ENCODE measurements at regions not wholly inside any gene's neighbourhood (a gene's known extent, or its start where the extent isn't known, plus 50 kb on each side); places are given as distances from the start of the nearest gene placed in this dataset.

DNA sequence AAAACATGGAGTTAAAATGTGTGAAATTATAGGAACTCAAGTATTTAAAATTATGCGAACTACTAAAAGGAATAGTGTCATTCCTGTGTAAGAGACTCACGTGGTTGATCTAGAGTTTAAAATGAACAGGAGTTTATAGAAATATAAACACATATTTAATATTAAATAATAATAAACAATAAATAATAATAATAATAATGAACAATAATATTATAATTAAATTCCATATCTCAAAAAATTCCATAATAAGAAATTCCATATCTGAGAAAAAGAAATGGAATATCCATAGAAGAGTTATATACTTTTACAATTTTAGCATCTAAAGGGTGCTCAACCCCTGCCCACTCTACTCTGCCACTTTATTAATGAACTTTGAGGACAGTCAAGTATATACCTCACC, 429.6 kb downstream of the TNS3 start:
- Histone ChIP-seq H3K4me3 (ENCODE audit: low read depth, low read length) (no peak overlapping the region), H3K9me3 (ENCODE audit: control insufficient read depth in 2 of 2, low read length in 2 of 2) (no peaks in the 10 kb centered on the region), H3K4me1 (ENCODE audit: control insufficient read depth, insufficient read depth, low read length, poor library complexity, severe bottlenecking) (no peaks in the 10 kb centered on the region), H3K36me3 (ENCODE audit: control insufficient read depth, insufficient read depth, low read length) (no peaks in the 10 kb centered on the region), H3K27me3 (ENCODE audit: control insufficient read depth, insufficient read depth, low read length) (no peaks in the 10 kb centered on the region), H3K27ac (ENCODE audit: insufficient read depth, low read length, poor library complexity, severe bottlenecking) (no peak overlapping the region)
- no peak for ATAC-seq (ENCODE audit: low read depth in 2 of 2)
- Mint-ChIP-seq H3K27me3 (peaks cover 4% of the 10 kb centered on the region), H3K4me1 (no peaks in the 10 kb centered on the region), H3K27ac (no peak overlapping the region), H3K36me3 (no peaks in the 10 kb centered on the region), H3K9me3 (peaks cover 0 to 5% (median 0%) of the 10 kb centered on the region in 7 donors), H3K4me3 (no peak overlapping the region)
- no peak for DNase-seq

GRCh38 chr7:47150497-47151260, 431.2 kb downstream of the TNS3 start:
- Histone ChIP-seq H3K4me3 (ENCODE audit: low read depth, low read length) (no peak overlapping the region), H3K36me3 (ENCODE audit: control insufficient read depth, insufficient read depth, low read length) (no peaks in the 10 kb centered on the region), H3K27me3 (ENCODE audit: control insufficient read depth, insufficient read depth, low read length) (no peaks in the 10 kb centered on the region), H3K4me1 (ENCODE audit: control insufficient read depth, insufficient read depth, low read length, poor library complexity, severe bottlenecking) (no peaks in the 10 kb centered on the region), H3K27ac (ENCODE audit: insufficient read depth, low read length, poor library complexity, severe bottlenecking) (no peak overlapping the region), H3K9me3 (ENCODE audit: control insufficient read depth in 2 of 2, low read length in 2 of 2) (no peaks in the 10 kb centered on the region)
- Mint-ChIP-seq H3K4me1 (no peaks in the 10 kb centered on the region), H3K27me3 (peaks cover 4% of the 10 kb centered on the region), H3K27ac (no peak overlapping the region), H3K9me3 (peaks cover 0 to 8% (median 0%) of the 10 kb centered on the region in 7 donors), H3K4me3 (no peak overlapping the region), H3K36me3 (no peaks in the 10 kb centered on the region)
- DNase-seq, result no peak
- no peak for ATAC-seq (ENCODE audit: low read depth in 2 of 2)

GRCh38 chr7:47149971-47150370, 431.9 kb downstream of the TNS3 start:
- Mint-ChIP-seq H3K4me1 (no peaks in the 10 kb centered on the region), H3K27ac (no peak overlapping the region), H3K9me3 (peaks cover 0 to 9% (median 0%) of the 10 kb centered on the region in 7 donors), H3K27me3 (peaks cover 4% of the 10 kb centered on the region), H3K4me3 (no peak overlapping the region), H3K36me3 (no peaks in the 10 kb centered on the region)
- DNase-seq (no peak), ATAC-seq (ENCODE audit: low read depth in 2 of 2) (no peak)
- Histone ChIP-seq H3K4me1 (ENCODE audit: control insufficient read depth, insufficient read depth, low read length, poor library complexity, severe bottlenecking) (no peaks in the 10 kb centered on the region), H3K9me3 (ENCODE audit: control insufficient read depth in 2 of 2, low read length in 2 of 2) (no peaks in the 10 kb centered on the region), H3K4me3 (ENCODE audit: low read depth, low read length) (no peak overlapping the region), H3K27me3 (ENCODE audit: control insufficient read depth, insufficient read depth, low read length) (no peaks in the 10 kb centered on the region), H3K36me3 (ENCODE audit: control insufficient read depth, insufficient read depth, low read length) (no peaks in the 10 kb centered on the region), H3K27ac (ENCODE audit: insufficient read depth, low read length, poor library complexity, severe bottlenecking) (no peak overlapping the region)

- Mint-ChIP-seq H3K27me3 (peaks cover 4% of the 10 kb centered on the region), H3K9me3 (peaks cover 0 to 9% (median 0%) of the 10 kb centered on the region in 7 donors), H3K36me3 (no peaks in the 10 kb centered on the region), H3K4me1 (no peaks in the 10 kb centered on the region), H3K27ac (no peak overlapping the region), H3K4me3 (no peak overlapping the region)
- Histone ChIP-seq H3K4me1 (ENCODE audit: control insufficient read depth, insufficient read depth, low read length, poor library complexity, severe bottlenecking) (no peaks in the 10 kb centered on the region), H3K36me3 (ENCODE audit: control insufficient read depth, insufficient read depth, low read length) (no peaks in the 10 kb centered on the region), H3K9me3 (ENCODE audit: control insufficient read depth in 2 of 2, low read length in 2 of 2) (no peaks in the 10 kb centered on the region), H3K4me3 (ENCODE audit: low read depth, low read length) (no peak overlapping the region), H3K27me3 (ENCODE audit: control insufficient read depth, insufficient read depth, low read length) (no peaks in the 10 kb centered on the region), H3K27ac (ENCODE audit: insufficient read depth, low read length, poor library complexity, severe bottlenecking) (no peak overlapping the region)
- DNase-seq (no peak), ATAC-seq (ENCODE audit: low read depth in 2 of 2) (no peak)
These were observed 432.6 kb downstream of the TNS3 start for GRCh38 chr7:47149208-47149839.

DNA sequence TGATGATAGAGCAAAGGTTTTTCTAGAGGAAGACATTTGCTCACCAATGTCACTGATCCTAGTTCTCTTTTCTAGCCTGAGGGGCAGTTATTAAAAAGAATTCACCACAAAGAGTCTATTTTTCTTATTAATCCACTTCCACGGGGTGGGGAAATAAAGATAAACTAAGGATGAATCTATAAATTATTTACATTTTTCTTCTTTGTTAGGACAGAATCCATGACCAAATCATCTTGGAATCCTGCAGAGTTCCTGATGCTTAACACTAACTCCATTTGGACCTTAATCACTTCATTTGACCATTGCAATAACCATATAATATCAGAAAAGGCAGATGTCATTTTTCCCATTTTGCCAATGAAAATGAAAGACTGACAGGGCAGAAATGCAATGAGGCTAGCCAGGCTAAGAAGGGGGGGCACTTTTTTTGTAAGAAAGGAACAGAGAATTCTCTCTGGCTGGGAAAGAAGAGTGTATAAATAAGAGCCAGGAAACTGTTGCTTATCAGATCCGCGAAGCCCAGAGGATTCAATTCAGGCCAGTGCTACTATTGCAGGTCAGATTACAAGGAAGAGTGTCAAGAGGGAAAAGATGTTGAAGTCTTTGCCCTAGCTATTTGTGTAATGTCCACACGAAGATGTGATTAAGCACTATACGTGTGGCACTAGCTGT, 433.2 kb downstream of the TNS3 start:
- ATAC-seq (ENCODE audit: low read depth in 2 of 2) (no peak), DNase-seq (no peak)
- H3K27ac ChIP-seq (ENCODE audit: insufficient read depth, low read length, poor library complexity, severe bottlenecking), result no peak overlapping the region
- Mint-ChIP-seq H3K4me1 (no peaks in the 10 kb centered on the region), H3K27ac (no peak overlapping the region), H3K27me3 (peaks cover 4% of the 10 kb centered on the region), H3K36me3 (no peaks in the 10 kb centered on the region), H3K4me3 (no peak overlapping the region), H3K9me3 (peaks cover 0 to 6% (median 0%) of the 10 kb centered on the region in 7 donors)
- H3K9me3 ChIP-seq (ENCODE audit: control insufficient read depth in 2 of 2, low read length in 2 of 2), result no peaks in the 10 kb centered on the region
- no peak overlapping the region for H3K4me3 ChIP-seq (ENCODE audit: low read depth, low read length)
- no peaks in the 10 kb centered on the region for H3K36me3 ChIP-seq (ENCODE audit: control insufficient read depth, insufficient read depth, low read length)
- no peaks in the 10 kb centered on the region for H3K27me3 ChIP-seq (ENCODE audit: control insufficient read depth, insufficient read depth, low read length)
- no peaks in the 10 kb centered on the region for H3K4me1 ChIP-seq (ENCODE audit: control insufficient read depth, insufficient read depth, low read length, poor library complexity, severe bottlenecking)

- H3K27me3 Mint-ChIP-seq, result no peaks in the 10 kb centered on the region
- H3K9me3 ChIP-seq (ENCODE audit: control insufficient read depth in 2 of 2, low read length in 2 of 2), result no peaks in the 10 kb centered on the region
- H3K4me3 Mint-ChIP-seq, result no peak overlapping the region
- no peaks in the 10 kb centered on the region for H3K4me1 ChIP-seq (ENCODE audit: control insufficient read depth, insufficient read depth, low read length, poor library complexity, severe bottlenecking)
- DNase-seq (no peak), ATAC-seq (ENCODE audit: low read depth in 2 of 2) (no peak)
- no peak overlapping the region for H3K27ac Mint-ChIP-seq
- no peaks in the 10 kb centered on the region for H3K36me3 ChIP-seq (ENCODE audit: control insufficient read depth, insufficient read depth, low read length)
- H3K27ac ChIP-seq (ENCODE audit: insufficient read depth, low read length, poor library complexity, severe bottlenecking), result no peak overlapping the region
- H3K9me3 Mint-ChIP-seq, result peaks cover 0 to 6% (median 0%) of the 10 kb centered on the region in 7 donors
- no peaks in the 10 kb centered on the region for H3K36me3 Mint-ChIP-seq
- no peak overlapping the region for H3K4me3 ChIP-seq (ENCODE audit: low read depth, low read length)
- no peaks in the 10 kb centered on the region for H3K4me1 Mint-ChIP-seq
- H3K27me3 ChIP-seq (ENCODE audit: control insufficient read depth, insufficient read depth, low read length), result no peaks in the 10 kb centered on the region
These were observed 434.7 kb downstream of the TNS3 start for GRCh38 chr7:47147213-47147631.

DNA sequence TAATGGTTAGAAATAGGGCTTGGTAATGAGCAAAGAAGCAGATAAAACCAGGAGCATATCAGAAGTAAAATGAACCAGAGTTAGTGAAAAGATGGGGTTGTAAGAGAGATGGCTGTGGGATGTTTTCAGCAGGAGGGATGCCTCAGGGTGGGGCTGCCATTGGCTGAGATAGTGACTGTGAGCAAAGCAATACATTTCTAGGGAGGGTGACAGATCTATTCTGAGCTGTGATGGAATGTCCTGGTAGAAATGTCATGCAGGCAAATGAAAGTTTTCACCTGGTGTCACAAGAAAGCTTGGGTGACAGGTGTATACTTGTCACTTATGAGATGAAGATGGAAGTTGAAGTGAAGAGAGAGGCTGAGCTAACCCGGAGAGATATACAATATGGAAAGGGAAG, 435.9 kb downstream of the TNS3 start:
- Histone ChIP-seq H3K27me3 (ENCODE audit: control insufficient read depth, insufficient read depth, low read length) (no peaks in the 10 kb centered on the region), H3K36me3 (ENCODE audit: control insufficient read depth, insufficient read depth, low read length) (no peaks in the 10 kb centered on the region), H3K4me3 (ENCODE audit: low read depth, low read length) (no peak overlapping the region), H3K9me3 (ENCODE audit: control insufficient read depth in 2 of 2, low read length in 2 of 2) (no peaks in the 10 kb centered on the region), H3K27ac (ENCODE audit: insufficient read depth, low read length, poor library complexity, severe bottlenecking) (no peak overlapping the region), H3K4me1 (ENCODE audit: control insufficient read depth, insufficient read depth, low read length, poor library complexity, severe bottlenecking) (no peaks in the 10 kb centered on the region)
- no peaks in the 10 kb centered on the region for H3K36me3 Mint-ChIP-seq
- H3K9me3 Mint-ChIP-seq, result peaks cover 0 to 6% (median 0%) of the 10 kb centered on the region in 7 donors
- H3K4me1 Mint-ChIP-seq, result no peaks in the 10 kb centered on the region
- DNase-seq, result no peak
- H3K4me3 Mint-ChIP-seq, result no peak overlapping the region
- no peak overlapping the region for H3K27ac Mint-ChIP-seq
- H3K27me3 Mint-ChIP-seq, result no peaks in the 10 kb centered on the region
- no peak for ATAC-seq (ENCODE audit: low read depth in 2 of 2)
